ENCODE measurements at regions not wholly inside any gene's neighbourhood (a gene's known extent, or its start where the extent isn't known, plus 50 kb on each side); places are given as distances from the start of the nearest gene placed in this dataset.

GRCh38 chr10:8584666-8585065 is 530.2 kb downstream of the GATA3 start:
- TF ChIP-seq POLR2A (IDR thresholded peaks at IDR 0.05) (no peak), POLR2AphosphoS5 (IDR thresholded peaks at IDR 0.05; ENCODE audit: insufficient read depth in 1 of 2, low read depth in 1 of 2) (no peak)
- TF ChIP-seq, protein P1, sequence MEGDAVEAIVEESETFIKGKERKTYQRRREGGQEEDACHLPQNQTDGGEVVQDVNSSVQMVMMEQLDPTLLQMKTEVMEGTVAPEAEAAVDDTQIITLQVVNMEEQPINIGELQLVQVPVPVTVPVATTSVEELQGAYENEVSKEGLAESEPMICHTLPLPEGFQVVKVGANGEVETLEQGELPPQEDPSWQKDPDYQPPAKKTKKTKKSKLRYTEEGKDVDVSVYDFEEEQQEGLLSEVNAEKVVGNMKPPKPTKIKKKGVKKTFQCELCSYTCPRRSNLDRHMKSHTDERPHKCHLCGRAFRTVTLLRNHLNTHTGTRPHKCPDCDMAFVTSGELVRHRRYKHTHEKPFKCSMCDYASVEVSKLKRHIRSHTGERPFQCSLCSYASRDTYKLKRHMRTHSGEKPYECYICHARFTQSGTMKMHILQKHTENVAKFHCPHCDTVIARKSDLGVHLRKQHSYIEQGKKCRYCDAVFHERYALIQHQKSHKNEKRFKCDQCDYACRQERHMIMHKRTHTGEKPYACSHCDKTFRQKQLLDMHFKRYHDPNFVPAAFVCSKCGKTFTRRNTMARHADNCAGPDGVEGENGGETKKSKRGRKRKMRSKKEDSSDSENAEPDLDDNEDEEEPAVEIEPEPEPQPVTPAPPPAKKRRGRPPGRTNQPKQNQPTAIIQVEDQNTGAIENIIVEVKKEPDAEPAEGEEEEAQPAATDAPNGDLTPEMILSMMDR (IDR thresholded peaks at IDR 0.05), result no peak
